ENCODE measurements at regions not wholly inside any gene's neighbourhood (a gene's known extent, or its start where the extent isn't known, plus 50 kb on each side); places are given as distances from the start of the nearest gene placed in this dataset.

DNA sequence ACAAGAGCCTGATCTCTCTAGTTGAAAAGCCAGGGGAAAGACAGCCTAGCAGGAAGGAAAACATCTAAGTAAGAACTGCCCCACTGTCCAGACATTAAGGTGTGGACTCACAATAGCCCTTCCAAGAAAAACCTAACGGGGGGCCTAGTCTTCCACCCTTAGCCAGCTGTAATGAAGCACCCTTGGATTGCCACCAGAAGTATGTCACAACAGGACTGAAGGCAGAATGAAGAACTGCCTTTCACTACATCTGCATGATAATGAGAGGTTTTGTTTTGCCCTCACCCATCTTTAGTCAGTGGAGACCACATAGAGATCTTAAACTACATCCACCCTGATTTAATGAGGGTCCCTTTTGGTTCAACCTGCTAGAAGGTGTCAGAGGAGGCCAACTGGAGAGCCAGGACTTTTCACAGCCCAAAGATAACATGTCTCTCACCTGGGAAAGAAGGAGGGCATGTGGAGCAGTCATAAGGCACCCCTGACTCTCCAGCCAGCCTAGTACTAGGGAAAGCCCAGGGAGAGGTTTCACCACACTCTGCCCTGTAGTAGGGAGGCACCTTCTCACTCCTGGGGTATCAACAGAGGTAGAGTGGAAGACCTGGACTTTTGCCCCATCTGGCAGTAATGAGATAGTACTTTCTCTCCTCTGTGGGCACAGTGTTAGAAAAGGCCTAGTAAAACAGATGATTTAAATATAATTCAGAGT is 1017.4 kb upstream of the MANEA start:
- TF ChIP-seq, protein P1, sequence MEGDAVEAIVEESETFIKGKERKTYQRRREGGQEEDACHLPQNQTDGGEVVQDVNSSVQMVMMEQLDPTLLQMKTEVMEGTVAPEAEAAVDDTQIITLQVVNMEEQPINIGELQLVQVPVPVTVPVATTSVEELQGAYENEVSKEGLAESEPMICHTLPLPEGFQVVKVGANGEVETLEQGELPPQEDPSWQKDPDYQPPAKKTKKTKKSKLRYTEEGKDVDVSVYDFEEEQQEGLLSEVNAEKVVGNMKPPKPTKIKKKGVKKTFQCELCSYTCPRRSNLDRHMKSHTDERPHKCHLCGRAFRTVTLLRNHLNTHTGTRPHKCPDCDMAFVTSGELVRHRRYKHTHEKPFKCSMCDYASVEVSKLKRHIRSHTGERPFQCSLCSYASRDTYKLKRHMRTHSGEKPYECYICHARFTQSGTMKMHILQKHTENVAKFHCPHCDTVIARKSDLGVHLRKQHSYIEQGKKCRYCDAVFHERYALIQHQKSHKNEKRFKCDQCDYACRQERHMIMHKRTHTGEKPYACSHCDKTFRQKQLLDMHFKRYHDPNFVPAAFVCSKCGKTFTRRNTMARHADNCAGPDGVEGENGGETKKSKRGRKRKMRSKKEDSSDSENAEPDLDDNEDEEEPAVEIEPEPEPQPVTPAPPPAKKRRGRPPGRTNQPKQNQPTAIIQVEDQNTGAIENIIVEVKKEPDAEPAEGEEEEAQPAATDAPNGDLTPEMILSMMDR (optimal IDR thresholded peaks at IDR 0.05 in 1 of 3, IDR thresholded peaks at IDR 0.05 in 1 of 3, conservative IDR thresholded peaks at IDR 0.05 in 1 of 3; ENCODE audit: extremely low read depth in 1 of 3, insufficient read depth in 2 of 3, low read length in 3 of 3) = no peak
- no peak for TF ChIP-seq EZH2 (IDR thresholded peaks at IDR 0.05; ENCODE audit: low read length)
